HG02610 (cell line): ENCODE measurements at regions not wholly inside any gene's neighbourhood (a gene's known extent, or its start where the extent isn't known, plus 50 kb on each side); places are given as distances from the start of the nearest gene placed in this dataset.
"Not testable (repeated sequence)": the region's sequence is repeated elsewhere in the genome, so short reads cannot be mapped to it uniquely, and the experiment has no call there.

Experiments
- ATAC-seq: cut with Tn5 transposase; IDR thresholded peaks from one replicate; pipeline ENCODE4 v1.9.1; 2021; ENCODE audit warnings: mild to moderate bottlenecking, moderate library complexity; ENCODE audit not compliant: unreplicated experiment

DNA sequence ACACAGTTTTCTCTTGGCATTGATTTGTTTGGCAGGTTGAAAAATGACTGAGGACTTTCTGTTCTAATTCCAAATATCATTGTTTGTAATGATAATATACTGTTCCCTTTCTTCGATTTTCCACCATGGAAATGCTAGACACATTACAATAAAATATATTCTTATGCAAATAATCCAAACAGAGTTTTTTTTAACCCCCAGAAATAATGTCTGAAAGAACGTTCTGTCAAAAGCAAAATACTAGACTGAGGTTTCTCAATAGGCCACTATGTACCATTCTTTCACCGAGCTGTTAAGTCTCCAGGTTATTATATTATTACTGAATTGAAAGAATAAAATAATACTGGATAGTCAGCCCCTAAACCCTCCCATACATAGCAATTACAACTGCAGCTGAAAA is 312.5 kb downstream of the ZIC3 start:
- ATAC-seq = no peak

DNA sequence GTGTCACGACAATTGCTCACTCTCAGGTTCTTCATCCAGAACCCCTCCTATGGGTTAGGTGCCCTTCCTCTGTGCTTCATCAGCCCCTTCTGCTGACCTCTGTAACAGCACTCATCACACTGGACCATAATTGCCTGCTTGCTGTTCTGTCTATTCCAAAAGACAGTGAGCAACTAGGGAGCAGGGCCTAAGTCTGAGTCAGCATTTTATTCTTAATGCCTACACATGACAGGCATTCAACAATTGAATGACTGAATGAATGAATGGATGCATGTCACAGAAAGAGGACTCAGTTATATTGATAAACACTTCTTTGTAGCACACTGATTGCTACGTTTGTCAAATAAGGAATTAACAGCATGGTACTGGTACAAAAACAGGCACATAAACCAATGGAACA is 317.0 kb downstream of the ZIC3 start:
- ATAC-seq = no peak

DNA sequence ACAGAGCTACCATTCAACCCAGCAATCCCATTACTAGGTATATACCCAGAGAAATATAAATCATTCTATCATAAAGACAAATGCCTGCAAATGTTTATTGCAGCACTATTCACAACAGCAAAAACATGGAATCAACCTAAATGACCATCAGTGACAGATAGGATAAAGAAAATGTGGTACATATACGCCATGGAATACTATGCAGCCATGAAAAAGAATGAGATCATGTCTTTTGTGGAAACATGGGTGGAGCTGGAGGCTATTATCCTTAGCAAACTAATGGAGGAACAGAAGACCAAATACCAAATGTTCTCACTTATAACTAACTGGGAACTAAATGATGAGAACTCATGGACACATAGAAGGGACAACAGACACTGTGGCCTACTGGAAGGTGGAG is 318.9 kb downstream of the ZIC3 start:
- not testable (repeated sequence) for ATAC-seq

DNA sequence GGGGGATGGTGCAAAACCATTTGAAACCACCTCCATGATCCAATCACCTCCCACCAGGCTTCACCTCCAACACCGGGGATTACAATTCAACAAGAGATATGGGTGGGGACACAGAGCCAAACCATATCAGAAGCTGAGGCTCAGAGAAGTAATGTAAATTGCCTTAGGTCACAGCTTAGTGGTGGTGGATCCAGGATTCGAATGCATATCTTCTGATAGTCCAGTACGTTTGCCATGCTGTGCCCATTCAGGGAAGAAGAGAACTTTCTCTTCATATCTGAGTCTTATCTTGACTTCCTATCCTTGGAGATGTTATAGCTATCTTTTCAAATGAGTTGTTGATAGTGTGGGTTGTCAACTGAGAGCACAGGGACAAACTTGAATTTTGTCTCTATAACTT is 325.5 kb downstream of the ZIC3 start:
- no peak for ATAC-seq

DNA sequence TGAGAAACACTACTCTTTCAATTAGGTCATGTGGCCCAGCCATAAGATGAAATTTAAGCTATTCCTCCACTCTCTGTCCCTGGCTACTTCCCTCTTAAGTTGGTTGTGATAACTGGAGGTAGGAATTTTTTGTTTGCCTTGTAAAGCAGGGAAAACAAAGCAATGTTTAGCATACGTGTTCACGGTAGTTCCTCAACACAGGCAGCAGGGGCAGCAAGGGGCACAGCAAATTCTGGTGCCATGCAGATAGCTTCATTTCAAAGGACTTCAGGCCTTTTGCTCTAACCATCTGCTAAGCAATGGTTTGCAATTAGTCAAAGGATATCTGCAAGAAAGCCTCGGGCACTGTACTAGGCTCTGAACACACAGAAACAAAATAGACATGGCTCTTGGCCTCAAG is 330.2 kb downstream of the ZIC3 start:
- ATAC-seq = no peak

DNA sequence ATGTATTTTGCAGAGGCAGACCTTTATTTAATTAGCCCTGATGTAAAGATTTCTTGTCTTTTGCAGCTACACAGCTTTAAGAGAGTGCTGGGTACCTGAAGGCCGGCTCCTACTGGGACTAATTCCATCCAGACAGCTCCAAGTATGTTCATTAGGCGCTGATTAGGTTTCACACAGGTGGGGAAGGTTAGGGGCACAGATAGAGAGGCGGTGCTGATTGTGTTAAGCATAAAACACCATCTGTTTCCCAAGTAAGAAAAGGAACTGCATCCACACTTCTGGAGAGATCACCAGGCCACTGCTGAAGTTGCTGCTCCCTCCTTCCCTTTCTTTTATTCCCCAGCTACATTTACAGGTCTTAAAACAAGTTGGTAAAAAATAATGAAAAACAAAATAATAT is 349.5 kb downstream of the ZIC3 start:
- no peak for ATAC-seq

DNA sequence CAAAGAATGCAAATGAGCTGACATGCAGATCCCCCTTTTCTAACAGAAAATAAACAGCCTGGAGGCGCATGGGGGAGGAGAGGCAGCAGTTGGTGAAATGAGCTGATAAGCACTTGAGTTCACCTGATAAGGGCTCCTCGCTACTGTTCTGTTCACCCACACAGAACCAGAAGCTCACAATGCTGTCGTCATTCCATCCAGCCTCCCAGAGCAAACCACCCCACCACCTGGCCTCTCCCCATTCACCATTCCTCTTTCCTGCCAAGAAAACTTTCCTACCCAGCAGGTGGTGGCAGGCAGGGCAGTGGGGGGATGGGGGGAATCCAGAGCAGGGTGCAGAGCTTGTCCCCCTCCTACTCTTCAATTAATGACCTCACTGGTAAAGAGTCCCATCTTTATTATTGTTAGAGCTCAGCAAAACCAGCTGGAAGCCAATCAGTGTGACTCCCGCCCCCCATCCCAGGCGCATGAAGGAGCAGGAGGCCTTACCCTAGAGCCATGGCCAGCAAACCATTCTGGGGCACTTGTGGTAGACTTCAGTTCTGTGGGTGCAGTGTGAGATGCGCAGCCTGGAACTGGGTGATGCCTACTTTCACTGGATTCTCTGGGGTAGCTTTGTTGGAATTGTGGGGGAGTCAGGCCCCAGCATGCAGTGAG is 350.3 kb downstream of the ZIC3 start:
- ATAC-seq = no peak

DNA sequence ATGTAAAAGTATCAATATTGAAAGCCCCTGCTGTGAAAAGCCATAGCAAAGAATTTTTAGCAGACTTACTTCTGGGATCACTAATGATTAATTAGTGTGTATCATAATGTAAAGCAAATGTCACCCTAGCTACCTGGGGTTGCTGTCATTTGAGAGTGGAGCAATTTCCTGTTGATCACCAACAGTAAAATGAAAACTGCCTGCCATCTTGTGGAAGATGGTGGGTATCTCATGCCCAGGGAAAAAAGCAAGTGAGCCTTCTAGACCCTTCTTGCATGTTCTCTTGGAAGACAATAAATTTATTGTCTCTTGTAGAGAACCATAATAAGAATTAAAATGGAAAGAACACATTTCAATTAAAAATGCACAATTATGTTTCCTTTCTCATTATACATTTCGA is 360.2 kb downstream of the ZIC3 start:
- no peak for ATAC-seq

DNA sequence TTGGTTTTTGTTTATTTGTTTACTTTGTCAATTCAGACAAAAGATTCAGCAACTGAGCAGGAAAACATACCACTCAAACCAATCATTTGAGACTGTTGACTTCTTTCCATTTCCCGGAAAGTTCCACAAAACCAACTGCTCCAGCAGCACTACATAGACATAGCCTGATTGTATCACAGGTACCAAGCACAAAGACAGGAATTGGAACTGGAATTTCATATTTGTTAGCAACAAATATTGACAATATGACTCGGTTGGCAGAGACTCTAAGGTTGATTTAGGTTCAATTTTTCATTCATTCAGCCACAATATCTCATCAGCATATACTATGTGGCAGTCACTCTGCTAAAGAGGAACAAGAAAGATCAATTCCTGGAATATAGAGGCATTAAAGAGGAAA is 364.0 kb downstream of the ZIC3 start:
- ATAC-seq = no peak

DNA sequence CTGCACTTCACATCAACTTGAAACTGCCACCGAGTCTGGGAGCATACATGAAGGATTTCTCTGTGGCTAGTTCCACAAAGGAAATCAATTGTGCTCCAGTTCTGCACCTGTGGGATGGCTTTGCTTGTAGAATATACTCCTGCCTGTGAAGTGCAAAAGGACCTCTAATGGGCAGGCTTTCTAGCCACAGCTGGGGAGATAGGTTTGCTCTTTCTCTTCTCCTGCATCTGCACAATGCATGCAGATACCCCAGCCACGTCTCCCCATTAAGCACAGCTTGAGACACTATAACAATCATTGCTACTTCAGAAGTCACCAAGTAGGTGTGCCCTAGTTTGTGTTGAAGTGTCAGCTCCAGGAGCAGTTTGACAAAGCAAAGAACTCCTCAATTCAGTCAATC is 364.6 kb downstream of the ZIC3 start:
- ATAC-seq = no peak

DNA sequence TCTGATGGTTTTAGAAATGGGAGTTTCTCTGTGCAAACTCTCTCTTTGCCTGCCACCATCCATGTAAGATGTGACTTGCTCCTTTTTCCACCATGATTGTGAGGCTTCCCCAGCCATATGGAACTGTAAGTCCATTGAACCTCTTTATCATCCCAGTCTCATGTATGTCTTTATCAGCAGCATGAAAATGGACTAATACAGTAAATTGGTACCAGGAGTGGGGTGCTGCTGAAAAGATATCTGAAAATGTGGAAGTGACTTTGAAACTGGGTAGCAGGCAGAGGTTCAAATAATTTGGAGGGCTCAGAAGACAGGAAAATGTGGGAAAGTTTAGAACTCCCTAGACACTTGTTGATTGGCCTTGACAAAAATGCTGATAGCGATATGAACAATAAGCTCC is 368.3 kb downstream of the ZIC3 start:
- ATAC-seq = not testable (repeated sequence)

DNA sequence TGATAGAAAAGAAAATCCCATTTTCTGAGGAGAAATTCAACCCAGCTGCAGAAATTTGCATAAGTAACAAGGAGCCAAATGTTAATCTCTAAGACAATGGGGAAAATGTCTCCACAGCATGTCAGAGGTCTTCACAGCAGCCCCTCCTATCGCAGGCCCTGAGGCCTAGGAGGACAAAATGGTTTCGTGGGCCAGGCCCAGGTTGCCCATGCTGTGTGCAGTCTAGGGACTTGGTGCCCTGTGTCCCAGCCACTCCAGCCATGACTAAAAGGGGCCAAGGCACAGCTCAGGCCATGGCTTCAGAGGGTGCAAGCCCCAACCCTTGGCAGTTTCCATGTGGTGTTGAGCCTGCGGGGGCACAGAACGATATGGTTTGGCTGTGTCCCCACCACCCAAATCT is 369.0 kb downstream of the ZIC3 start:
- ATAC-seq = not testable (repeated sequence)

DNA sequence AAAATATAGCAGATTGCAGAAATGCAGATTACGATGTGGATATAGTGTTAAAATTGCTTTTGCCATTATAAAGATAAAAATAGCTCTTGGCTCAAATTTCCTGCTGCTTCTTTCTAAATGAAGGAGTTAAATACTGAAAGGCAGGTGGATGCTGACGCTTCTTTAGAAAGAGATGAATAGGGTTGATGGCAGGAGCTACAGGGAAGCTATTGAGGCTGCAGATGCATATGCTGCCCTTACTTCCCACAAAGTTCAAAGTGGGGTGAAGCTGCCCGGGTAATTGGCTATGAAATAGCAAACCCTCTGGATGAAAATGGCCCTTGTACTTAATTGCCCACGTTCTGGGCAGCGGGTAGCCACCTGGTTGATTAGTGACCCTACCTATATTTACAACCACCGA is 379.5 kb downstream of the ZIC3 start:
- ATAC-seq = no peak

DNA sequence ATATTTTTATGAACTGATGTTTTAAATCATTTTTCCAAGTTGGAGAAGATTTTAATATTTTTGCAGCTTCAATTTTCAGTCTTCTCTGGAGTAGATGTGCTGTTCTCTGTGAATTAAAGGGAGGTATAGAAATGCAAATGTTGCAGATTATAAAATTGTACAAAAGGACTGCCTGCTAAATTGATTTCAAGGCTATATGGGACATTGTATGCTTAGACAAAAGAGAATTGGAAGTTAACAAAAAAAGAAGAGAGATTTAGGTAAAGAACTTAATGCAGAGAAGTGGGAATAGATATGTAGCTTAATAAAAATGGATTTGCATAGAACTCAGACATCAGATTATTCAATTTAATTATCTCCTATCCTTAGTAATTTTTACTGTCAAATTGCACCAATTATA is 403.3 kb downstream of the ZIC3 start:
- ATAC-seq = no peak

DNA sequence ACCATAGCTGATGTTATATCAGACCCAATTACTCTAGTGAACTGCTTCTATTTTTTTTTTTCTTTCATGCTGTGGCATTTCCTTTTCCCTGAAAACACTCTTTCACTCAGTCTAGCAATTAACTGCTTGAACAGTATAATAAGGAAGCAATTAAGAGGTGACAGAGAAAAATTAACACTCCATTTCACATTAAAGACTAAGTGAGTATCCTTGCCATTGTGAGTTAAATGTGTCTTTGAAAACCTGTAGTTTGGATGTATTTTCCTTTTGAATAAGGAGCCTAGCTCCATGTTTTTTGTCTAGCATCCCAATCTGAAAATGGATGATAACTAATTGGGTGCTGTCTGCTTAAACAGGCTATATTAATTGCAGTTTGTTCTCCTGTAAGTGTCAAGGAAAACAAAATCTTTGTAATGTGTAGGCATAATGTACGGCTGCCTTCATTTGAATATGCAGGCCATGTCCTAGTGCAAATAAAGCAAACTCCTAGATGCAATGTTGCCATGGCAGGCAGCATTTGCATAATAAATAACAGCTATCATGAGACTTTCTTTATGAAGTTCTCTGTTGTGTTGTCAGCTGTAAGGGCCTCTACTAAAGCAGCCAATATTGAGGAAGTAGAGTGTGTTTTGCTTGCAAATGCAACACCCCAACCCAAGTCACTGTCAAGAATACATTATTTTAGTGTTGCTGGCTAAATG is 416.7 kb downstream of the ZIC3 start:
- no peak for ATAC-seq

DNA sequence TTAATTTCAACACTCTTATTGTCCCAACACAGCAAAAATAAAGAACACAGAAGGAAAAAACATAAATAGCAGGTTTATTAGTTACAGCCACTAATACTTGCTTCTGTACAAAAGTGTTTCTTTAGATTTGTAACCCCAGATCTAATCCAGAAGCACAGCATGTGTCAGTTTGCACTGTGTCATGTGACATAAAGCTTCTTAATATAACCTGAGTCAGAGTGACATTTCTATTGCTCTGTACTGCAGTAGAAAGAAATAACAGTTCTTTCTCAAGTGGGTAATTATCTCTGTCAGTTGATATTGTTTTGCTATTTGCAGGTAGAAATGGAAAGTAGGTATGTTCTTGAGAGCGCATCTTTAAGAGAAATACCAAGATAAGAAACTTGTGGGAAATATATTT is 422.5 kb downstream of the ZIC3 start:
- ATAC-seq = no peak

DNA sequence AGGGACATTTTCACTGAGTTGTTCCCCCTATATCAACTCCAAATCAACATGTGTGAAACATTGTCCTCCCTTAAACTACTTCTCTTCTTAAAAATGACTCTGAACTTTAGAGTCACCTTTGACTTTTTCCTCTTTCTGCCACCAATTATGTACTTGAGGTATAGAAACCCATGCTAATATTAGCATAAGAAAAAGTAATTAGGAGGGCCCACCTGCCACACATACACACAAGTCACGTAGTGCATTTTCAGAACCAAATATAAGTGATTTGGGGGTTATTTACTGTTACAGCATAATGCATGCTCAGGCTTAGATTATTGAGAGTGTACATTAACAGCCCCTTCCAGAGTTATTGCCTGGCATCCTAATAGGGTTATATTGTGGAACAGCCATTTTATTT is 432.7 kb downstream of the ZIC3 start:
- no peak for ATAC-seq

DNA sequence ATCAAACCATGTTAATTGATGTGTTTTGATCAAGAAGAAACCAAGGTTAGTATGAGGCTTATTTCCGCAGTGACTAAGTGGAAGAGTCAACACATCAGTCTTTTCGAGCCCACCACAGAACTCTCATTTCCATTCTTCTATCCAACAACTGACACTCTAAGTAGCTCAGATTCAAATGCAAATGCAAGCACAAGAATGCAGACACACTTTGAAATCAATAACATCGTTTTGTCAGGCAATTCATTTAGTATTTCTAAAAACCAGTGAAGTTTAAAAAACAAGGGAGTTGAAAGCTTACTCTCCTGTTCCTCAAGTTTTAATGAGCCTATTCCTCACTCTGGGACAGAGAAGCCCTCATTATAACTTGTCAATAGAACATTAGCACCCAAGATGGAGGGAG is 433.1 kb downstream of the ZIC3 start:
- no peak for ATAC-seq

DNA sequence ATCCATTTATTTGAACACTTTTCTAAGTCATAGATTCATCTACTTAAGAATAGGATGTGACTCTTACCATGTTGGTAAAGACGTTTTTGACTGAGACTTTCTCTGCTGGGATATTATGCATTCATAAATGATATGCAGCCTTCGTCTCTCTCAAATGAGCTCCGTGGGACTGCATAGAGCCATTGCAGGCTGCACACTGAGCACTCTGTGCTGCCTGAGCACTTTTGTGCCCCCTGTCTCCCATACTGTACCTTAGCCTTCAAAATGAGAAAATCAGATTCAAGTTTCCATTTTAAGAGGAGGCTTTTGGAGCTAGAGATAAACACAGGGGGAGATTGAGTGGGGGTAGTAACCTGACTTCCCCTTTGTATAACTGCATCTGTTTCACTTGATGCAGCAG is 433.6 kb downstream of the ZIC3 start:
- ATAC-seq = no peak

DNA sequence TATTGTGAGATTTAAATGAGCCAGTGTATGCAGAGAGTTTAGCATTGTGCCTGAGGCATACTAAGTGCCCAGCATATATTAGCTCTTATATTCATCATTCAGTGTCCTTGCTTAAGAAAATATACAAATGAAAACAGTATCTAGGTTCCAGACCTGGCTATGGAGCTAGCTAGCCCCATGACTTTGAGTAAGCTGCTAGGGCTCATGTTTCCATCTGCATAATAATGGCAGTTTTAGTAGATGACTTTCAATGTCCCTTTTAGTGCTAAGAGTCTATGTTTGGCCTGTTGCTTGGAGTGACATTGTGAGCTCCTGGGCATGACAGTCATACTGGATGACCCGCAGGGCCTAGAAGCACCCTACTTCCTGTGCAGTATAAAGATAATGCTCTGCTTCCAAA is 435.3 kb downstream of the ZIC3 start:
- ATAC-seq = no peak

DNA sequence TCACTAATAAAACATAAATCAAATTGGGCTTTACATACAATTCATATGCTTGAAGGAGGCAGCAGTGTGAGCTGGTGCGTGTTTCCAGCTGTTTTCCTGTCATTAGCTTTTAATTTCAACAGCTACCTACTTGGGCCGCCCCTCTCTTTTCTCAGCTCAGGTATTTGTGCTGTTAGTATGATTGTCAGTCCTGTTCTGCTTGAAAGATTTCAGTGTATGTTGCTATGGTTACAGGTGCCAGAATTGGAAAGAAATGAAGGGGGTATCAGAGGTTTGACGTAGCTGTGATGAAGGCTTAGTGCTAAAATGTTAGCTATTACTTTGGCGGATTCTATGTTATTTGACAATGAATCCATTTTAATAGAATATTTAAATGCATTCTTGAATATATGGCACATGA is 440.3 kb downstream of the ZIC3 start:
- ATAC-seq = no peak

DNA sequence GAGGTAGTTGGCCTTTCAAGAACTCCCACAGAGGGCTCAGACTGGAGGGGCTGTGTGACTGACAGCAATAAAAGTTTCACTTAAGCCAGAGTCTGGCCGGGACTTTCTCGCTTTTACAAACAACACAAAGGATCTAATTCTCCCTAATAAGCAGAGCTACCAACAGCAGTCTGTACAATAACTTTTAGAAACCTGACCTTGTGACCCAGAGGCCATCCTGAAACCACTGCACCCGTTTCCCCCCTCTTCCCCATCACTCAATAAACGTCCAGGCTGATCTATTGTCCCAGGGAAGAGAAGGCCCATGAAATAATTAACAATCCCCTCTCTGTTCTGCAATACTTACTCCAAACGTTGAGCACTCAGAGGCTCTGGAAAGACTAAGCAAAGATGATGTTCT is 442.4 kb downstream of the ZIC3 start:
- no peak for ATAC-seq

DNA sequence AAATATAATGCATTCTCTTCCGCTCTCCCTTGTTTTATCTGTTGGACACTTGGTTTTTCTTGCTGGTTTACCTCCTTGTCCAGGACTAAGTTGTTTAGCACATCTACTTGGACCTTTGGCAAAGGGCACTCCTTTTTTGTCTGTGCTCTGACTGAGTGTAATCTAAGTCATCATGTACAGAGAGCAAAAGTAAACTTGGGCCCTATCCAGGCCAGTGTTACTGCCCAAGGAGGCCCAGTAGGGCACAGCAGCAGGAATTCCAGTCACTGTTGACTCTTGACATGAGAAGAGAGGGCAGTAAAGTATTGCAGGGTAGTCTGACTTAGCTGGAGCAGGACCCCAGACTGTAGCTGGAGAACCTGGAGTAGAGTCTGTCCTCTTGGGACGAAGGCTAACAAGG is 445.5 kb downstream of the ZIC3 start:
- ATAC-seq = no peak
